ENCODE measurements at regions not wholly inside any gene's neighbourhood (a gene's known extent, or its start where the extent isn't known, plus 50 kb on each side); places are given as distances from the start of the nearest gene placed in this dataset.
"Not testable (repeated sequence)": the region's sequence is repeated elsewhere in the genome, so short reads cannot be mapped to it uniquely, and the experiment has no call there.

DNA sequence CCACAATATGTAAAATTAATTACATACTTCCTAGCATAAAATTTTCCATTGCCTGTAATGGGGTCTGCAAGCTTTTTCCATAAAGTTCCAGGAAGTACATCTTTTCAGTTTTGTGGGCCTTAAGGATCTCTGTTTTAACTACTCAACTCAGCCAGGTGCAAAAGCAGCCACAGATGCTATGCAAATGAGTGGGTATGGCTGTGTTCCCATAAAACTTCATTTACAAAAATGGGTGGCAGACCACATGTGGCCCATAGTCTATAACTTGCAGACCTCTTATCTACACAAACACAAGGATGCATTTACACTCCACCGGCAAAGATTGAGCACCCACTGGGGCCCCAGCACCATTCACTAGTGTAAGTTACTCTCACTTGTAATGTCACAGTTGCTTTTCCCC lies 123.1 kb downstream of the ARHGAP11B start:
- not testable (repeated sequence) for TF ChIP-seq BACH2 (CRISPR knock-in tag; IDR thresholded peaks at IDR 0.05; ENCODE audit: borderline replicate concordance); RARB (CRISPR knock-in tag; IDR thresholded peaks at IDR 0.05); ZNF70 (CRISPR knock-in tag; IDR thresholded peaks at IDR 0.05); OSR1 (CRISPR knock-in tag; IDR thresholded peaks at IDR 0.05); ARNTL (CRISPR knock-in tag; IDR thresholded peaks at IDR 0.05; ENCODE audit: borderline replicate concordance, low read depth); CSDC2 (CRISPR knock-in tag; IDR thresholded peaks at IDR 0.05); ZNF565 (CRISPR knock-in tag; conservative IDR thresholded peaks at IDR 0.05; ENCODE audit: low read depth); SNAI2 (CRISPR knock-in tag; IDR thresholded peaks at IDR 0.05); ZFP30 (CRISPR knock-in tag; IDR thresholded peaks at IDR 0.05); ZNF8 (CRISPR knock-in tag; IDR thresholded peaks at IDR 0.05); ESRRG (CRISPR knock-in tag; IDR thresholded peaks at IDR 0.05)
- TF ChIP-seq, protein P1, sequence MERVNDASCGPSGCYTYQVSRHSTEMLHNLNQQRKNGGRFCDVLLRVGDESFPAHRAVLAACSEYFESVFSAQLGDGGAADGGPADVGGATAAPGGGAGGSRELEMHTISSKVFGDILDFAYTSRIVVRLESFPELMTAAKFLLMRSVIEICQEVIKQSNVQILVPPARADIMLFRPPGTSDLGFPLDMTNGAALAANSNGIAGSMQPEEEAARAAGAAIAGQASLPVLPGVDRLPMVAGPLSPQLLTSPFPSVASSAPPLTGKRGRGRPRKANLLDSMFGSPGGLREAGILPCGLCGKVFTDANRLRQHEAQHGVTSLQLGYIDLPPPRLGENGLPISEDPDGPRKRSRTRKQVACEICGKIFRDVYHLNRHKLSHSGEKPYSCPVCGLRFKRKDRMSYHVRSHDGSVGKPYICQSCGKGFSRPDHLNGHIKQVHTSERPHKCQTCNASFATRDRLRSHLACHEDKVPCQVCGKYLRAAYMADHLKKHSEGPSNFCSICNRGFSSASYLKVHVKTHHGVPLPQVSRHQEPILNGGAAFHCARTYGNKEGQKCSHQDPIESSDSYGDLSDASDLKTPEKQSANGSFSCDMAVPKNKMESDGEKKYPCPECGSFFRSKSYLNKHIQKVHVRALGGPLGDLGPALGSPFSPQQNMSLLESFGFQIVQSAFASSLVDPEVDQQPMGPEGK (CRISPR knock-in tag; IDR thresholded peaks at IDR 0.05; ENCODE audit: borderline replicate concordance) = not testable (repeated sequence)
- TF ChIP-seq, protein P2, sequence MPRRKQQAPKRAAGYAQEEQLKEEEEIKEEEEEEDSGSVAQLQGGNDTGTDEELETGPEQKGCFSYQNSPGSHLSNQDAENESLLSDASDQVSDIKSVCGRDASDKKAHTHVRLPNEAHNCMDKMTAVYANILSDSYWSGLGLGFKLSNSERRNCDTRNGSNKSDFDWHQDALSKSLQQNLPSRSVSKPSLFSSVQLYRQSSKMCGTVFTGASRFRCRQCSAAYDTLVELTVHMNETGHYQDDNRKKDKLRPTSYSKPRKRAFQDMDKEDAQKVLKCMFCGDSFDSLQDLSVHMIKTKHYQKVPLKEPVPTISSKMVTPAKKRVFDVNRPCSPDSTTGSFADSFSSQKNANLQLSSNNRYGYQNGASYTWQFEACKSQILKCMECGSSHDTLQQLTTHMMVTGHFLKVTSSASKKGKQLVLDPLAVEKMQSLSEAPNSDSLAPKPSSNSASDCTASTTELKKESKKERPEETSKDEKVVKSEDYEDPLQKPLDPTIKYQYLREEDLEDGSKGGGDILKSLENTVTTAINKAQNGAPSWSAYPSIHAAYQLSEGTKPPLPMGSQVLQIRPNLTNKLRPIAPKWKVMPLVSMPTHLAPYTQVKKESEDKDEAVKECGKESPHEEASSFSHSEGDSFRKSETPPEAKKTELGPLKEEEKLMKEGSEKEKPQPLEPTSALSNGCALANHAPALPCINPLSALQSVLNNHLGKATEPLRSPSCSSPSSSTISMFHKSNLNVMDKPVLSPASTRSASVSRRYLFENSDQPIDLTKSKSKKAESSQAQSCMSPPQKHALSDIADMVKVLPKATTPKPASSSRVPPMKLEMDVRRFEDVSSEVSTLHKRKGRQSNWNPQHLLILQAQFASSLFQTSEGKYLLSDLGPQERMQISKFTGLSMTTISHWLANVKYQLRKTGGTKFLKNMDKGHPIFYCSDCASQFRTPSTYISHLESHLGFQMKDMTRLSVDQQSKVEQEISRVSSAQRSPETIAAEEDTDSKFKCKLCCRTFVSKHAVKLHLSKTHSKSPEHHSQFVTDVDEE (CRISPR knock-in tag; IDR thresholded peaks at IDR 0.05) = not testable (repeated sequence)
- TF ChIP-seq, protein P3, sequence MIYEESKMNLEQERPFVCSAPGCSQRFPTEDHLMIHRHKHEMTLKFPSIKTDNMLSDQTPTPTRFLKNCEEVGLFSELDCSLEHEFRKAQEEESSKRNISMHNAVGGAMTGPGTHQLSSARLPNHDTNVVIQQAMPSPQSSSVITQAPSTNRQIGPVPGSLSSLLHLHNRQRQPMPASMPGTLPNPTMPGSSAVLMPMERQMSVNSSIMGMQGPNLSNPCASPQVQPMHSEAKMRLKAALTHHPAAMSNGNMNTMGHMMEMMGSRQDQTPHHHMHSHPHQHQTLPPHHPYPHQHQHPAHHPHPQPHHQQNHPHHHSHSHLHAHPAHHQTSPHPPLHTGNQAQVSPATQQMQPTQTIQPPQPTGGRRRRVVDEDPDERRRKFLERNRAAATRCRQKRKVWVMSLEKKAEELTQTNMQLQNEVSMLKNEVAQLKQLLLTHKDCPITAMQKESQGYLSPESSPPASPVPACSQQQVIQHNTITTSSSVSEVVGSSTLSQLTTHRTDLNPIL (CRISPR knock-in tag; IDR thresholded peaks at IDR 0.05; ENCODE audit: low read depth) = not testable (repeated sequence)
